Middle frontal gyrus (tissue), 1 donor: ENCODE measurements at regions not wholly inside any gene's neighbourhood (a gene's known extent, or its start where the extent isn't known, plus 50 kb on each side); places are given as distances from the start of the nearest gene placed in this dataset.

ENCODE experiments used
- DNase-seq: peaks from one replicate; pipeline ENCODE4 v3.0.0-alpha.2; 2015; ENCODE audit warnings: low spot score; ENCODE audit errors: extremely low spot score

DNA sequence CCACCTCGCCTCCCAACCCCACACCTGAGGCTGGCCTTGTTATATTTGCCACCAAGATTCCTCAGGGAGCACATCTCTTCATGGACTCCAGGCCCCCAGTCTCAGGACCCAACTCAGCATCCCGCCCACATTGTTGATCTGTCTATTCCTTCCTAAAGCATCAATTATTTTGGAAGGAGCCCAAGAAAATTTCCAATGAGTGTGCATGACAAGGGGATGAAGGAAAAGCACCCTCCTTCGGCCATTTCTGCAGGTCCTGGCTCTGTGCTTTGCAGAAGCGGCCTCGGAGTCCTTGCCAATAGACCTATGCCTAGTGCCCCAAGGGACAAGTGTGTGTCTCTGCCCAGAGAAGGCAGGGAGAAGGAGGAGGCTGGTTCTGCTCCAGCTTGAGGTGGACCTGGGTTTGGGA lies 273.2 kb downstream of the GADD45G start:
- no peak for DNase-seq

DNA sequence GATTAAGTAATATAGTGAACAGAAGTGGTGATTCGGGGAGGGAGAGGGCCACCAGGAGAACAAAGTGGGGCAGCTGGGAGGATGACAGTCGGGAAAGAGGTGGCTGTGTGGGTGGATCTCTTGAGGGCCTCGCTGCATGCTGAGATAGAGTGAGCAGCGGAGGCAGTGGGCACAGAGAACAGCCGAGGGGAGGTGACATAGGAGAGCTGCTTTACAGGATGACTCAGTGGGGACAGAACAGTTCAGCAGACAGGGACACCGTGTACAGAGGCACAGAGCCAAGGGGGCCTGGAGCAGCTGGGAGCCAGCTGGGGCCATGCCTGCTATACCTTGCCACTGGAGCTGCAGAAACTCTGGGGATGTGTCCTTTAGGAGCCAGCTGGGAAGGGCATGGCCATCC lies 273.9 kb downstream of the GADD45G start:
- DNase-seq = no peak

DNA sequence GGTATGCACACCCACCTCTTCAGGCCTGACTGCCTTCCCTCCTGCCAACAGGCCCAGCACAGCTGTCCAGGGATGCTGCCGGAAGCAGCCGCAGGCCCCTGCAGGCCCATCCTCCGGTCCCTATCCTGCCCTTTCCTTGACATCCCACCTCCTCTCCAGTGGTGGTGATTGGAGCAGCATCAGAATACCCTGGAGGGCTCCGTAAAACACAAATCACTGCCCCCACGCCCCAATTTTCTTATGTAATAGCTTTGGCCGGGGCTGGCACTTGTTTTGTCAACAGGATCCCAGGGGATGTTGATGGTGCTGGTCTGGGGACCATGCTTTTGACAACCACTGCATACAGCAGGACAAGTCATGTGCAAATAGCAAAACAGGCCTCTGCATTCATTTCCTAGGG lies 274.5 kb downstream of the GADD45G start:
- no peak for DNase-seq

DNA sequence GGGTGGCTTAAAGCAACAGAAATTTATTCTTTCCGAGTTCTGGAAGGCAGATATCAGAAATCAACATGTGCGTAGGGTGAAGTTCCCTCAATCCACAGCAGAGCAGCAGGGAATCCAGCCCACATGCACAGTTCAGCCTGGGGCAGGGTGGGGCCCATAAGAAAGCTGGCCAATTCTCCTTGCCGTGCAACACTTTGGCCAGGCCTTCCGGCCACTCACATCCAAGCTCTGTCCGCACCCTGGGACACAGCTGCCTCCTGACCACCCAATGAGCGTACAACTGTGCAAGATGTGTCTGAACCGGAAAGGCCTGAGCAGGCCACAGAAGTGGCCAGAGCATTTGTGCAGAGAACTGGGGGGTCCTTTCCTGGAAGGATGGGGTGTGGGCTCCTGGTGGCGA lies 274.9 kb downstream of the GADD45G start:
- DNase-seq = no peak

DNA sequence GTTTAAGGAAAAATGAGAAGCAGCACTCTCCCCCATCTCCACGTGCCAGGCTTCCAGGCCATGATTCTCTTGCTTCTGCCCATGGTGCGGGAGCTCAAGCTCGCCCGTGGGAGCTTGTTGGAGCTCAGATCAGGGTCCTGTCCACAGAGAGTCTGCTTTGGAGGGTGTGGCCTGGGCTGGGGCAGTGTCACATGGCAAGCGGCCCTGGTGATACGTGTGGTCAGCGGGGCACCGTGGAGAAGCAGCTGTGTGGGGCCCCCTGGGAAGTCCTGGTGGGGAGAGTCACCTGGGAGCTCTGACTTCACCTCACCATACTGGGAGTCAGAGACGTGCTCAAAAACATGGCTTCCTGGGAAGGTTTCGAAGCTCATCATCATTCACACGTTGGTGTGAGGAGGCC lies 275.3 kb downstream of the GADD45G start:
- no peak for DNase-seq

DNA sequence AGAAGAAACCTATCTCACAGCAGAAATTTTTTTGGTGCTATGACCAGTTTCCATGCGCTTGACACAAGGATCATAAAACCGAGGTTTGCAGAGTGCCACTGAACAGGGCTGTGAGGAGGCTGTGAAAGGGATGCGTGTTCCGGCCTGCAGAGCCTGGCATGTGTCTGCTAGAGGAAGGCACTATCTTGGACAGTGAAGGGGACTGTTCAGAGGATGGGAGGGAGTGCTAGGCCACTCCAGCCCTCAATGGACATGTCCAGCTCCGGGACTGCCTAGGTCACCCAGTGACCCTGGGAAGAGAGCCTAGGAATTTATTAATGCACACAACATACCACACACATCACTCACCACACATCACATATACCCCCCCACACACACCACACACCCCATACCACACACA lies 275.9 kb downstream of the GADD45G start:
- DNase-seq = no peak

DNA sequence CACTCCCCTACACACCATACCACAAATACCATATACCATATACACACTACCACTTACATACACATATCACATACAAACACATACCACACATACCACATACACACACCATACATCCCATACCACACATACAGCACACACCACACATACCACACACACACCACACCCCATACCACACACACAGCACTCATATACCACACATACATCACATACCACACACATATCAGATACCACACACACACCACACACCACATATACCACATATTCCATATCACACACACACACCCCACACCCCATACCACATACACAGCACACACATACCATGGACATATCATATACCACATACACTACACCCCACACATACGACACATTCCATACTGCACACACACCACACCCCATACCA lies 276.6 kb downstream of the GADD45G start:
- no peak for DNase-seq

DNA sequence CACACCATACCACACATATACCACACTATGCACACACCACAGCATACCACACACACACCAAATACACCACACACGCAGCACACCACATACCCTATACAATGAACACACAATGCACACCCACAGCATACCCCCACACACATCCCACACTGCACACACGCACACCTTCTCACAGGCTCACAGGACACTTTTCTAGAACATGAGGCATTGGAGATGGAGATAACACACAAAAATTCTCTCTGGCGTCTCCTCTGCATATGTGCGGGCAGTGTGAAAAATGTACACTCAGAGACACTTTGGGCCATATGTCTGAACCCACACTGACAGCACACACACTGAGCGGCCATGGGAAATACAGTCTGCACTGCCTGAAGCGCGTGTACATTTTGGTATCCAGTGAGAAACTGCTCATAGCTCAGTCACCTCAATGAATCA lies 278.1 kb downstream of the GADD45G start:
- DNase-seq = no peak

DNA sequence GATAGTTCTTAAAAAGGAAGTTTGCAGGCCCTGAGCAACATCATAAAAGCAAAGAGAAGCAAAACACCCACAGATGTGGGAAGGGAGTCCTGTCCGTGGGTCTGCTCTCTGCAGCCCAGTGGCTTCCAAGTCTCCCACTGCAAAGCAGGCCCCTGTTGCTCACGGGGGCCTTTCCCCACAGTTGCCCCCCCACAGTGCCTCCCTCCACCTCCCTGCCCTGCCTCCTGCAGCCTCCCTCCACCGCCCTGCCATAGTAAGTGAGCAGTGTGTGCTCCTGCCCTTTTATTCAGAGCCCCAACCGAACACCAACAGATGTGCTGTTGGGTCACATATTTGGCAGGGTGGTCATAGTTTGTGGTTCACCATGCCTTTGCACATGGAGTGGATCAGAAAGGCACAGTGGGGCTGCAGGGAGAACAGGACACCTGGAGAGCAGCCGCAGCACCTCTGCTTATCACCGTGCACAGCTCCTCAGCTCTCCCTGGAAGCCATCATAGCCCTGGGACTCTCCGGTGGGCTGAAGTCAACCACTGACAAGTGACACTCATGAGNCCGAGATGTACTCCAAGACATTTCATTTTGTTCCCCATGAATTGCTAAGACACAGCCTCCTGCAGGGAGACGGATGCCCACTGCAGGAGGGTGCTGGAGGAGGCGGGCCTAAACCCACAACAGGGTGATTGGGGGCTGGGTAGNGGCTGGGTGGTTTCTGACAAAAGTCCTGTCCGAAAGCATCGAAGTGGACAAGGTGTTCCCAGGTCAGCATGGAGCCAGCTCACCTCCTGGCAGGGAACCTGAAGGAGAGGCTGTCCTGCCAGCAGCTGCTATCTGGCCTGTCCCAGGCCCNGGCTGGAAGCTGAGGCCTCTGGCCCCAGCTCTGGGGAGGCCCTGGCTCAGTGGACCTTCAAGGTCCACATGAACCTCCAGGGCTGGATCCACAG lies 278.9 kb downstream of the GADD45G start:
- no peak for DNase-seq

DNA sequence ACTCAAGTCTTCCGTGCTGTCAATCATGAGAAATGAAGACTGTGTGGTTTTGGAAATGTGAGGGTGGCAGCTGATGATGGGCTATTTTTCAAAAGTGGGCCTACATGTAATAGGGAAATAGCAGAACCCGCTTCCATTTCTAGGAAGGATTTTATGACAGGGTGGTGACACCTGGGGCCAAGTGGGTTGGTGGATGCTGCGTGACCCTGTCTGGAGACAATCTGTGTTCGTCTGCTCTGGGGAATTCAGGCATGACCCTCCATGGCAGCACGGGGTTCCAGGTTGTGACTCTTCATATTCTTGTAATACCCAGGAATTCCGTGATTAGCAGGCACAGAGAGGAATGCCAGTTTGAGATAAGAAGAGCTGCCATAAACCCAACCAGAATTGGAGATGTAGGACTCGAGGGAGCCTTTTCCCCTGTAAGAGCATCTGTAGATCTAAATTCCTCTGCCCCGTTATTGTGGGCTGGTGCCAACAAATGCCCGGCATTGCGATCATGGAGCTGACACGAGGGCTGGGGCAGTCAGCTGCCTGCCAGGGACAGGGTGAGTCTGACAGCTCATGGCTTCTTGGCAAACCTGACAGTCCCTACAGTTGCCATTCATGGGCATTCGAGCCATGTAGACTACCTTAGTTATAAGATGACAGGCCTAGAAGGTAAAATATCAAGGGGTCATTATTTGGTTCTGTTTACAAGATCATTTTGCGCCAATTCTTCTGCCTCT lies 279.7 kb downstream of the GADD45G start:
- DNase-seq = no peak

DNA sequence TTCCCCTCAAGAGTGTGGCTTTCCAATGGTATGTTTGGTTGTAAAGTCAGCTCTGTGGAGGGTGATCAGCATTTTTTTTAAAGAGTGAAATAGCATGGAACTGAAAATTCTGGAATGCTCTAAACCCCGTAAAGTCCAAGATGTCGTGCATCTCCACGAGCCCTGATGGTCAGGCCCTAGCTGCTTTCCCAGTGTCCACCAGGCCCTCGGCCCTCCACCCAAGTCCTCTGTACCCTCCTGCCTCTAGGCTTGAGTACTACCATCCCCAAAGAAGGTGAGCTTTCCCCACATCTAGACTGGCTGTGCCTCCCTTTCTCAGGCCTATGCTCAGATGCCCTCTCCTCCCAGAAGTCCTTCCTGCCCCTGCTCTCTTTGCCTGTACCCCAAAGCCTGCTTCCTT lies 280.3 kb downstream of the GADD45G start:
- no peak for DNase-seq

DNA sequence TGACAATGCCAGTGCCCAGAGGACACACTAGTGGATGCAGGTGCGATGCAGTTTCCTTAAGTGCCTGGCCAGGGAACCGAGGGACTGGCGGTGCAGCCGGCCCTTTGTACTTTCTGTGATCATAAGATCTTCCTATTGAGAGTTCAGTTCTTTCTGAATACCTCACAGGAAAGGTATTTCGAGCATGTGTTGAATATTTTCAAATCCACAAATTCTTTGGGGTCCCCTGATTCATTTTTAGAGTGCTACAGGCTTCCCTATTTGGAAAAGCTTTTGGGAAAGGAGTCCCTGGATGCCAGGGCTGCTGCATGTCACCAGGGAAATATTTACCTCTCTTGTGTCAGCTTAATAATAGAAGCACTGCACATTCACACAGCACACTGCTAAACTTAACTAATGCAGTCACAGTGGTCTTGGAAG lies 281.5 kb downstream of the GADD45G start:
- no peak for DNase-seq

DNA sequence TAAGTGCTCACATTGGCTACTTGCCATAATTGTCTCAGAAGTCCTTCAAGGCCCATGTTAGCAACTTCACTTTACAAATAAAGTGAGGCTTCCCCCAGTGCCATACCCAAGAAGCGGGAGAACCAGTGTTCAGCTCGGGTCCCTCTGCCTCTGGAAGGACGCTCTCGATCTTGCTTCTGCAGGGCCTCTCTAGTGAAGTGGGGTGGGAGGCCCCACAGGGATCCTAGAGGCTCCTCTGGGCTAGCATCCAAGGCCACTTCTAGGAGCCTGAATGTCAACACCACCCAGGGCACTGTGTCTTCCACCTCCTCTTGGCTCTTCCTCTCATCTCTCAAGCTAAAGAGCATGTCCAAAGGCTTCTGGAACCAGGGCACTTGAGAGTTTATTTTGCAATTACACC lies 282.5 kb downstream of the GADD45G start:
- no peak for DNase-seq

DNA sequence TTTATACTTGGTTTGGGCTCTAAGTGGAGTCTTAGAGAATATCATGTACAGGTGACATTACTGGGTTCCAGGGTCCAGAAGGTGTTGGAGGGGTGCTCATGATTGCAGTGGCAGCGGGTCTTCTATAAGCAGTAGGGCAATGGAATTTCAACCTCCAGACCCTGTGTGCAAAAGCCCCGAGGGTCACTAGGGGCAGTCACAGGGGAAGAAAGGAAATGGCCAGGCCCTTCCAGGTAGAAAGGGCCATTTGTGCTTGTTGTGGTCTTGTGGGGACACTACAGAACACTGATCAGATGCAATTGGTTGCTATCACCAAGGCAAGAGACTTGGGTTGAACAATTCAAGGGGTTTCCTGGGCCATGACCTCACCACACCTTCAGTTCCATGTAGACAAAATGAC lies 283.4 kb downstream of the GADD45G start:
- no peak for DNase-seq

DNA sequence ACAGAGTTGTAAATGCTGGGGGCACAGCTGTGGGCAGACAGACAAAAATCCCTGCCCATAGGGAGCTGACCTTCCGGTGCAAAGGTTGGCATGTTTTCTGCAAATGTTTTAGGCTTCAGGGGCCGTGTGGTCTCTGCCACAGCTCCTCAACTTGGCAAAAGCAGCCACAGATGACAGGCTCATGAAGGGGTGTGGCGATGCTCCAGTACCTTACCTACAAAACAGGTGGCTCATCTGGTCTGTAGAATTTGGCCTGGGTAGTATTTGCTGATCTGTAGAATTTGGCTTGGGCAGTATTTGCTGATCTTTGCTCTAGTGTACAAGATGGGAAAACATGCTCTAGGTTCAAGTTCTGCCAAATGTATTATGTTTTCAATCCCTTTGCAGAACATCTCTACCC lies 283.9 kb downstream of the GADD45G start:
- no peak for DNase-seq

DNA sequence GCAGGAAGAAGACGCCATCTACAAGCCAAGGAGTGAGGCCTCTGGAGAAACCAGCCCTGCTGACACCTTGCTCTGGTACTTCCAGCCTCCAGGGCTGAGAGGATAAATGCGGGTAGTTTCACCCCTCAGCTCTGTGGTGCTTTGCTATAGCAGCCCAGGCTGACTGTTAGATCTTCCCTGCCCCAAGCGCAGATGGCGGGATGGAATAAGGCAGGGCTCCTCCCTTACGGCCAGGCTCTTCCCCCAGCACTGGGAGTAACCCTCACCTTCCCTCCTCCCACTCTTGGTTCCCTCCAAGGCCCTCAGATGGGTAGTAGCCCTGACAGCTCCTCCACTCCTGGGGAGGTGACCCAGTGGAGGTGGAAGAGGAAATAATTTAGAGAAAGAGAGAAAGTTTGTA lies 285.1 kb downstream of the GADD45G start:
- no peak for DNase-seq

DNA sequence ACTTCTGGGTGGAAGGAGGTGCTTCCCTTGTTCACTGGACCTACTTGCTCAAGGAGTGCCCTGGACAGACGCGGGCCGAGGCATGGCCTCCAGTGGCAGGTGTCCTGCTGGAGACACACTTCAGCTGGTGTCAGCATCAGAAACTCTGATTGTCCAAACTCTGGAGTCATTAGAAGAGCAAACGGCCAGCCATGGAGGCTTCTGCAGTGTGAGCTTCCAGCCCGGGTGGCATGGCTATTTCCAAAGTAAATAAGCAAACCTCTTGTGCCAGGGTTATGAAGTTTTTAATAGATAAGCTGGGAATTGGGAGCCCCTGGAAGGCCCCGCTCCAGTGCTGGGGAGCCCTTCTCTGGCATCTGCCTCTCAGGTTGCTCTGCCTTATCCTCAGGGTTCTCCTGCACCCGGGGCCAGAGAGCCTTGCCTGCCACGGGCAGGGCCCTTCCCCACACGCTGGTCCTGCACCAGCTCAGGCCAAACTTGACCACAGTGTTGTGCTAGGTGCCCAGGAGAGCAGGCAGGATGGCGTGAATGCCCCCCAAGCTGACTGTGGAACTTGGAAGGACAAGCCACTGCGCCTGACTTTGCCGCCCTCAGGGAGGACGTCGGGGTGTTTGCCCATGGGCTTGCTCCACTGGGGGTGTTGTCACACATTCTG lies 285.6 kb downstream of the GADD45G start:
- DNase-seq = no peak

DNA sequence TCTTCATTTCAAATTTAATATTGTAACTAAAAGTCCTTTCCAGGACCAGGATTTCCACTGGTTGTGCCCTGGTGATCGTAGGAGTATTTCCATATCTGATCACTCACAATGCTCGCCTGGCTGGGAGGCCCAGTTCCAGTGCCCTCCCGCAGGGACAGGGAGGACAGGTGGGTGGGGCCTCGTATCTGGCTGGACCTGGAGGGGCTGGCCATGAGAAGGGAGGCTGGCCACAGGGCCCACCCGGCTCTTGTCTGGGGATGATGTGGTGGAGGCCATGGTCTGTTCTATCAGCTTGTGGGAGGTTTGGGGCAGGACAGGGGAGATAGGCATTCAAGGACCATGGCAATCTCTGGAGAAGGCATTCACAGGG lies 286.4 kb downstream of the GADD45G start:
- DNase-seq = no peak

DNA sequence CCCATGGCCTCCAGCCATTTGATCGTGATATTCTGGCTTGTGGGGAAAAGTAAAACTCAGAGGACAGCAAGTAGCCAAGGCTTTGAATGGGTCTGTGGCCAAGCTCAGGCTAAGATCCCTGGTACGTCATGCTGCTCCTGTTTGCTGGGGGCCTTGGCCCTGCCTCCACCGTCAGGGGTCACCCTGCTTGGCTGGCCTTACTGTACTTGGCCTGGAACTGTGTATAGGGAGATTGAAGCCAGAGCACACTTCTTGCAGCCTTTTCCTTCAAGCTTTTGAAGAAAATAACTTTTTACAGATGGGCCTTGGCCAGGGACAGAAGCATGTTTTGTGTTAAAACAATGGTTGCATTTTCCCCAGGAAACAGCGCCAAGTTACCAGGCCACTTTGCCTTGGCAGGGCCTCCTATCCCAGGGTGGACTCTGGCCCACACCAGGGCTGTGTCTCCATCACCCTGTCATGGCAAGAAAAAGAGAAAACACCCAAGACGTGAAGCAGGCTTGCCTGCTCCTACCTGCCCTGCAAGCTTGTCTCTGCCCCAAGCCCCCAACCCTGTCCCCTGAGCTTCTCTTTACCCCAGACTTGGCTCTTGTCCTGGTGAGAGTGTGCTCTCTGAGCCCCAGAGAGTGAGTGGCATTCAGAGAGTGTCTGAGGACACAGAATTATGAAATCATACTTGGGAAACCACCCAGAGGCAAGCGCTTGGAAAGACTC lies 286.9 kb downstream of the GADD45G start:
- no peak for DNase-seq

DNA sequence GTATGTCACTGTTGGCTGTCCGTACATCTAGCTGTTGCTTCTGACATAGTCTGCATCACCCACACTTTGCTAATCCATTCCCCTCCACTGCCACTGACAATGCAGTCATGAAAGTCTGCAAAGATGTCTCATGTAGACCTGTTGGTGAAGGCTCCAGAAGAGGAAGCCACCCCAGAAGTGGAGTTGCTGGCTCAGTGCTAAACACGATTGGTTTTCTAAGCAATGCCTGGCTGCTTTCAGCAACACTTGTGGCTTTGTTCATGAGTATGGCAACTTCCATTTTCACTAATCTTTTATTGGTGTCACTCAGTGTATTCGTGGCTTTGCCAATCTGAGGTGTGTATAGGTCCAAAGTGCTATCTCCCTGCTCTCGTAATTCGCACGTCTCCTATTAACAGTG lies 288.1 kb downstream of the GADD45G start:
- DNase-seq = no peak

DNA sequence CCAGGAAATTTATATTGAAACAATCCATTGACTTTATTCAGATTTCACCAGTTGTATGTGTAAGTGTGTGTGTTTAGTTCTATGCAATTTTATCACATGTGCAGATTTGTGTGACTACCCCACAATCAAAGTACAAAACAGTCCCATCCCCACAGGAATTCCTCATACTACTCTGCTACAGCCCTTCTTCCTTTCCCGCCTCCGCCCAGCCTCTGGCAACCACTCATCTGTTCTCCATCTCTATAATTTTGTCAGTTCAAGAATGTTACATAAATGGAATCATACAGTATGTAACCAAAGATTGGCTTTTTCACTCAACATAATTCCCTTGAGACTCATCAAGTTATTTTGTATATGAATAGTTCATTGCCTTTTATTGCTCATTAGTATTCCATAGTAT lies 289.1 kb downstream of the GADD45G start:
- DNase-seq = no peak
